Lung (tissue), 11 donors: ENCODE measurements at regions not wholly inside any gene's neighbourhood (a gene's known extent, or its start where the extent isn't known, plus 50 kb on each side); places are given as distances from the start of the nearest gene placed in this dataset.

Experiments used
- ATAC-seq: fragments of 200-7000 bp; cut with Tn5 transposase; one replicate; pipeline ENCODE4 v1.9.1; 2020; ENCODE audit warnings: moderate number of reproducible peaks; ENCODE audit not compliant: insufficient read depth, low FRiP score
- DNase-seq, 3 donors: peaks; one replicate each; pipeline ENCODE4 v3.0.0-alpha.2; 2013 to 2017
- H3K27ac ChIP-seq, 2 donors: one replicate each; pipeline ENCODE4 v1.5.1; 2013; ENCODE audit warnings: mild to moderate bottlenecking in 2 of 2, moderate library complexity in 2 of 2, control low read depth in 1 of 2, inconsistent platforms in 1 of 2, low read depth in 1 of 2, low read length in 1 of 2
- H3K27me3 ChIP-seq, 3 donors: one replicate each; pipeline ENCODE4 v1.5.1; 2013; ENCODE audit warnings: low read length in 2 of 3; ENCODE audit not compliant: control insufficient read depth in 3 of 3, insufficient read depth in 3 of 3
- H3K36me3 ChIP-seq, 4 donors: one replicate each; pipeline ENCODE4 v1.5.1; 2013; ENCODE audit warnings: low read length in 4 of 4, mild to moderate bottlenecking in 1 of 4, moderate library complexity in 1 of 4; ENCODE audit not compliant: control insufficient read depth in 4 of 4, insufficient read depth in 4 of 4
- H3K4me1 ChIP-seq, 5 donors: one replicate each; pipeline ENCODE4 v1.5.1; 2013; ENCODE audit warnings: low read length in 5 of 5, mild to moderate bottlenecking in 2 of 5, moderate library complexity in 1 of 5; ENCODE audit not compliant: control insufficient read depth in 5 of 5, insufficient read depth in 5 of 5
- H3K4me3 ChIP-seq: one replicate; pipeline ENCODE4 v1.5.1; 2013; ENCODE audit warnings: mild to moderate bottlenecking, control low read depth, moderate library complexity
- H3K9ac ChIP-seq, 2 donors: one replicate each; pipeline ENCODE4 v1.5.1; 2013; ENCODE audit warnings: low read length in 2 of 2, control low read depth in 1 of 2; ENCODE audit not compliant: insufficient read depth in 1 of 2
- H3K9me3 ChIP-seq, 4 donors: one replicate each; pipeline ENCODE4 v1.5.1; 2013; ENCODE audit warnings: low read length in 3 of 4, mild to moderate bottlenecking in 1 of 4, moderate library complexity in 1 of 4; ENCODE audit not compliant: control insufficient read depth in 4 of 4, insufficient read depth in 3 of 4
- WGBS, 2 donors: extraction: QIAGEN DNeasy Blood & Tissue Kit; methylation state at CpG; one replicate each; pipeline ENCODE4 v1.1.7; 2013; 5-methylcytosine and 5-hydroxymethylcytosine counted together
- TF ChIP-seq, protein P1 (sequence below): IDR thresholded peaks from 2 replicates; pipeline ENCODE4 v1.5.1; 2012; ENCODE audit warnings: mild to moderate bottlenecking; ENCODE audit errors: control extremely low read depth, extremely low read depth
- donor health status: control.
- donor health status: control.
- donor health status: Bipolar disorder and iron deficiency.
- donor health status: healthy.
- donor health status: DM: yes; HTN: yes; CAD: no.

DNA sequence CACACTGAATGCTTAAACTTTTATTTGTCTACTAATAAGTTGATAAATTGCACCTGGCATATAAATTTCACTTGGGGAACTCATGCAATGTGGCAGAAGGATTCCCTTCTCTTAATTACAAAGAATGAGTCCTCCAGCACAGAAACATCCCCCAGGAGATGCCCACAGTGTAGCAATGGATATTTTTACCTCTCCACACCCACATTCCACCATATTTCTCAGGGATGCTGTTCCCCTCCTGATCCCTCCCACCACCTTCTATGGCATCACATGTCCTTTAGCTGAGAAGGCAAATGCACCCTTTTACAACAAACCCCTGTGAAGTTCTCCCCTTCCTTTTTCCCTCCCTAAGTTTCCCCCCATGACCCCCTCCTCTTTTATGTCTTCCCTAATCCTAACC is 56.1 kb upstream of the UBASH3B start:
- Histone ChIP-seq H3K4me3 (no peak overlapping the region), H3K4me1 (peaks cover 0 to 2% (median 0%) of the 10 kb centered on the region in 5 donors), H3K27me3 (no peaks in the 10 kb centered on the region), H3K36me3 (no peaks in the 10 kb centered on the region), H3K9me3 (no peaks in the 10 kb centered on the region), H3K9ac (no peak overlapping the region), H3K27ac (no peak overlapping the region)
- TF ChIP-seq, protein P1, sequence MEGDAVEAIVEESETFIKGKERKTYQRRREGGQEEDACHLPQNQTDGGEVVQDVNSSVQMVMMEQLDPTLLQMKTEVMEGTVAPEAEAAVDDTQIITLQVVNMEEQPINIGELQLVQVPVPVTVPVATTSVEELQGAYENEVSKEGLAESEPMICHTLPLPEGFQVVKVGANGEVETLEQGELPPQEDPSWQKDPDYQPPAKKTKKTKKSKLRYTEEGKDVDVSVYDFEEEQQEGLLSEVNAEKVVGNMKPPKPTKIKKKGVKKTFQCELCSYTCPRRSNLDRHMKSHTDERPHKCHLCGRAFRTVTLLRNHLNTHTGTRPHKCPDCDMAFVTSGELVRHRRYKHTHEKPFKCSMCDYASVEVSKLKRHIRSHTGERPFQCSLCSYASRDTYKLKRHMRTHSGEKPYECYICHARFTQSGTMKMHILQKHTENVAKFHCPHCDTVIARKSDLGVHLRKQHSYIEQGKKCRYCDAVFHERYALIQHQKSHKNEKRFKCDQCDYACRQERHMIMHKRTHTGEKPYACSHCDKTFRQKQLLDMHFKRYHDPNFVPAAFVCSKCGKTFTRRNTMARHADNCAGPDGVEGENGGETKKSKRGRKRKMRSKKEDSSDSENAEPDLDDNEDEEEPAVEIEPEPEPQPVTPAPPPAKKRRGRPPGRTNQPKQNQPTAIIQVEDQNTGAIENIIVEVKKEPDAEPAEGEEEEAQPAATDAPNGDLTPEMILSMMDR: no peak
- no peak for ATAC-seq
- no peak for DNase-seq

DNA sequence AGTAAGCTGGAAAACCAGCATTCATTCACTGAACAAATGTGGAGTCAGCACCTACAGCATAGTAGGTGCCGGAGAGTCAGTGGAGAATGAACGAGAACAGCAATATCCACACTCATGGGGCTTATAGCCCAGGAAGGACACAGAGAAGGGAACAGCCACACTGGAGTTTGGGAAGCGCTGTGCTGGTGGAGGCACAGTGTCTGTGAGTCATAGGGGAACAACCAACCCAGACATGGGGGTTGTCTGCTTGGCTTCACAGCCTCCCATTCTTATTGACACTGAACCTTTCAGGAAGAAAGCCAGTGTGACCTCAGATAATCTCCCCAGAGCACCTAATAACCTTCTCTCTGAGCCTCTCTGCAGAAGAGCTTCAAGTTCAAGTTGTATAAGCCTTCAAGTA is 56.6 kb upstream of the UBASH3B start:
- Histone ChIP-seq H3K27ac (no peak overlapping the region), H3K4me3 (no peak overlapping the region), H3K4me1 (peaks cover 0 to 2% (median 0%) of the 10 kb centered on the region in 5 donors), H3K9me3 (no peaks in the 10 kb centered on the region), H3K9ac (no peak overlapping the region), H3K36me3 (no peaks in the 10 kb centered on the region), H3K27me3 (no peaks in the 10 kb centered on the region)
- TF ChIP-seq, protein P1: no peak
- WGBS, 2 donors: 92 to 99% methylated on average over 3 of the region's 3 CpGs
- no peak for DNase-seq
- no peak for ATAC-seq

DNA sequence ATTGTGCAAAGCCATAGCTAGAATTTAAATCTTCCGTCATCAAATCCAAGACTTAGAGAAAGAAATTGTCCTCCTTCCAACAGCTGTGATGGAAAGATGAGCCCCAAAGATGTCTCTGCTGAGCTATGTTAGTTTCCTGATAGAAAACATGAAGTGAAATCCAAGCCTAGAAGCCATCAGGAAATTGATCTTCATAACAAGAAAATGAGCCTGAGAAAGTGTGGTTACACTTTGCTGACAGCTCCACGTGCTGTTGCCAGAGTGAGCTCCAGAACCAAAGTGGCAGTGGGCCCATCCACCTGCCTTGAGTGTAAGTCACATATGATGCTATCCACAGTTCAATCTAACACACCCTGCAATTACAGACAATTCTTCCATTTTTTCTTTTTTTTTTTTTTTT is 58.0 kb upstream of the UBASH3B start:
- DNase-seq (no peak), ATAC-seq (no peak)
- Histone ChIP-seq H3K4me3 (no peak overlapping the region), H3K9me3 (no peaks in the 10 kb centered on the region), H3K4me1 (peaks cover 0 to 2% (median 0%) of the 10 kb centered on the region in 5 donors), H3K27ac (no peak overlapping the region), H3K36me3 (no peaks in the 10 kb centered on the region), H3K27me3 (peaks cover 0 to 3% (median 0%) of the 10 kb centered on the region in 3 donors), H3K9ac (no peak overlapping the region)
- WGBS, 2 donors: 73 to 85% methylated on average over 2 of the region's 2 CpGs
- TF ChIP-seq, protein P1: no peak

DNA sequence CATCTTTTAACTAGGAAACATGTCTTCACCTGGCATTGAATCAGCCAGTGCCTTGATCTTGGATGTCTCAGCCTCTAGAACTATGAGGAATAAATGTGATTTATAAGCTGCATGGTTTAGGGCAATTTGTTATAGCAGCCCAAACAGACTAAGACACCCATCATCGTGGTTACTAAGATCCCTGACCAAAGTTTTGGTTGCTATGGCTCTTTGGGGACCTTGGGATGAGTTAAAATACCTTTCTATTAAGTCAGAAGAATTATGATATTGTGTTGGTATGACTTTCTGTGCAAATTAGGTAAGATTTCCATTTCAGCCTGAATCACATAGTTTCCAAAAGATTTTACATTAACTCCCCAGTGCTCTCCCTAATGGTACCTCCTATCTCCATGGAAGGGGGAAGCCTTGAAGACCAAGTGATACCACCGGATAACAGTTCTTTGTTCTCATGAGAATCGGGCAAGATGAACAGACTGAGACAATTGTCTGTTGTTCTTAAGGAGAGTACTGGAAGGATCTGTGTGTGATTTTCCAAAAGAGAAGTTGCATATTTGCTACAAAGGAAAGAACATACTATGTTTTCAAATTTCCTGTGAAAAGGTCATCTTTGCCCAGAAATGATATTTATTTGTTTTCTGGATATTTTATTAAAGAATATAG is 60.4 kb upstream of the UBASH3B start:
- Histone ChIP-seq H3K36me3 (no peaks in the 10 kb centered on the region), H3K27me3 (peaks cover 0 to 3% (median 0%) of the 10 kb centered on the region in 3 donors), H3K9me3 (no peaks in the 10 kb centered on the region), H3K27ac (no peak overlapping the region), H3K9ac (no peak overlapping the region), H3K4me3 (no peak overlapping the region), H3K4me1 (no peaks in the 10 kb centered on the region)
- DNase-seq (no peak), ATAC-seq (no peak)
- WGBS, 2 donors: 86 to 98% methylated on average over 3 of the region's 3 CpGs
- TF ChIP-seq, protein P1: no peak
